AG10803 (cell line): ENCODE measurements at regions not wholly inside any gene's neighbourhood (a gene's known extent, or its start where the extent isn't known, plus 50 kb on each side); places are given as distances from the start of the nearest gene placed in this dataset.

ENCODE experiments used
- DNase-seq: peaks from one replicate; pipeline ENCODE4 v3.0.0; 2010; ENCODE audit warnings: low read depth
- H3K4me3 ChIP-seq: 2 replicates; pipeline ENCODE4 v1.5.1; 2011; ENCODE audit warnings: mild to moderate bottlenecking, low read length, control low read depth
- TF ChIP-seq, protein P1 (sequence below): conservative IDR thresholded peaks from 2 replicates; pipeline ENCODE4 v1.5.1; 2011; ENCODE audit warnings: mild to moderate bottlenecking, low read length, control low read depth, inconsistent platforms

DNA sequence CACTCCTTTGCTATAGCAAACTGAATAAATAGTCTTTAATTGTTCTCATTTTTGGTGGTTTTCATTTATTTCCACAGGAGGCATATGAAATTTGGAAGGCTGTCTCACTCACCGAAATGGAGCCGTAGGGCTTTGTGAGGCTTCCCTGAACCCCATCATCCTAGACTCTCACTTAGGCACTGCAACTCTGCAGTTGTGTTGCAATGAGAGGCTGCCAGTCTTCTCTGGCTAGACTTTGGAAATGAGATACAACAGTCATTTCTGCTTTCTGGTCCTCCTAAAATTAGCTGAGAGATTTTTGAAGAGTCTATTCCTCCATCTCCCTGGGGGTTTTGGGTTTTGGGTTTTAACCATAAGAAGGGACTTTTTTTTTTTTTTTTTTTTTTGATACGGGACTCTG lies 146.5 kb downstream of the SH3BGRL start:
- DNase-seq: no peak
- TF ChIP-seq, protein P1, sequence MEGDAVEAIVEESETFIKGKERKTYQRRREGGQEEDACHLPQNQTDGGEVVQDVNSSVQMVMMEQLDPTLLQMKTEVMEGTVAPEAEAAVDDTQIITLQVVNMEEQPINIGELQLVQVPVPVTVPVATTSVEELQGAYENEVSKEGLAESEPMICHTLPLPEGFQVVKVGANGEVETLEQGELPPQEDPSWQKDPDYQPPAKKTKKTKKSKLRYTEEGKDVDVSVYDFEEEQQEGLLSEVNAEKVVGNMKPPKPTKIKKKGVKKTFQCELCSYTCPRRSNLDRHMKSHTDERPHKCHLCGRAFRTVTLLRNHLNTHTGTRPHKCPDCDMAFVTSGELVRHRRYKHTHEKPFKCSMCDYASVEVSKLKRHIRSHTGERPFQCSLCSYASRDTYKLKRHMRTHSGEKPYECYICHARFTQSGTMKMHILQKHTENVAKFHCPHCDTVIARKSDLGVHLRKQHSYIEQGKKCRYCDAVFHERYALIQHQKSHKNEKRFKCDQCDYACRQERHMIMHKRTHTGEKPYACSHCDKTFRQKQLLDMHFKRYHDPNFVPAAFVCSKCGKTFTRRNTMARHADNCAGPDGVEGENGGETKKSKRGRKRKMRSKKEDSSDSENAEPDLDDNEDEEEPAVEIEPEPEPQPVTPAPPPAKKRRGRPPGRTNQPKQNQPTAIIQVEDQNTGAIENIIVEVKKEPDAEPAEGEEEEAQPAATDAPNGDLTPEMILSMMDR: no peak
- H3K4me3 ChIP-seq: no peak overlapping the region

DNA sequence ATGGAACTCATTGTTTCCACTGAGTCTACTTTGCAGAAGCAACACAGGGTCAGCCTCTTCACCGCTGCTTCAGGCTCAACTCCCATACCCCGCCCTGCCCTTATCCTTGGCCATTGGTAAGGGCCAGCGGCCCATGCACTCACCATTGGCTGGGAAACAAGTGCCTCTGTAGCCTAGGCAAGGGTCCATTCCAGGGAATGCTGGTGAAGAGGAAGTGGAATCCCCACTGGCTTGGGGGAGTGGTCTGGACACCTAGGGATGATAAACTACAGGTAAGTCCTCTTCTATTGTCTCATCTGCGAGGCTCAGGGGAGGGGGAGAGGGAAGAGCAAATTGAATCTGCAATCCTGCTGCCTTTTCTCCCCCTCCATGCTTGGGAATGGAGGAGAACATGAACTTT lies 153.1 kb downstream of the SH3BGRL start:
- TF ChIP-seq, protein P1: no peak
- no peak for DNase-seq
- H3K4me3 ChIP-seq: no peak overlapping the region

DNA sequence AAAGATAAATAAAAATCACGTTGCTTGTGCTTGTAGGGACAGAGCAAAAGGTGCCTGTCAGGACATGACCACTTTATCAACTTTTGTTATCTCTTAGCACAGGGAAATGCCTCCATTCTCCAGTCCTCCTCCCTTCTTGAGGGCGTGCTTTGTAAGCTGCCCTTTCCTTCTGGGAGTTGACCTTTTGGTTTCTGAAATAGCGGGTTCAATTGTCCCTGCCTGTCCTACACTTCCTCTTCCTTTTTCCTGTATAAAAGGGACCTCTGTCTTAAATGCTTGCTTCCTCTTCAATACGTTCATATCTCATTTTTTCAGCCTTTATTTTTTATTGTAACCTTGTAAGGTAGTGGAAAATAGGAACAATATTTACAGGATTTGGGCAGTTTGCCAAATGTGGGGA lies 153.5 kb downstream of the SH3BGRL start:
- TF ChIP-seq, protein P1: no peak
- H3K4me3 ChIP-seq: no peak overlapping the region
- DNase-seq: no peak

DNA sequence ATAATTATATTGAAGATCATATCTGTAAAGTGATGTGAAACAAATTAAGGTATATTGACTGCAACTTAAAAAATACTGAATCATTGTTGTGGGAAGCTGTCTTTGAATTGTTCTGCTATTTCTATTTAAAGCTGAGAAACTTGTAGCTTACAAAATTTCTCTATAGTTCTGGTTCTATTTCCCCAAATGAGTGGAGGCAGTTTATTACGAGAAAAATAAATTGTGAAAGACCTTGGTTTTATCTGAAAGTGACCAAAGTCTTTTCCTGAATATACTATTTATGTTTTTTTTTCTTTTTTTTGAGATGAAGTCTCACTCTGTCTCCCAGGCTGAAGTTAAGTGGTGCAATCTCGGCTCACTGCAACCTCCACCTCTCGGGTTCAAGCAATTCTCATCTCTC lies 165.4 kb downstream of the SH3BGRL start:
- DNase-seq: no peak
- TF ChIP-seq, protein P1: no peak
- no peak overlapping the region for H3K4me3 ChIP-seq

DNA sequence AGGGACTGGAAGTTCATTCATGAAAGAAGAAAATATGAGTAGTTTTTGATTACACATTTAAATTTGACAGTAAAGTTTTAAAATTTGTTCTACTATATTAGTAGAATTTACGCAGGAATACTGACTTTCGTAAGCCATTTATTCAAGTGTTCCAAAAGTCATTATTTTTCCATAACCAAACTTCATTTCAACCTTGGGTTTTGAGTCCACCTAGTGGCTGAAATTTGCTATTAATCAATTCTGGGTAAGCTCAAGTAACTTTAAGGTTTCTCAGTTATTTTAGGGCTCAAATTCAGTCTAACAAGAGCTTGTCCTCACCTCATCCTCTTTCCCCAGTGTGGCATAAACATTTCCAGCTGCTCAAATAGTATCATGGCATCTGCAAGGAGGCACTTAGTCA lies 175.4 kb downstream of the SH3BGRL start:
- H3K4me3 ChIP-seq: no peak overlapping the region
- TF ChIP-seq, protein P1: peak; percentile 56
- DNase-seq: peak; percentile 24

DNA sequence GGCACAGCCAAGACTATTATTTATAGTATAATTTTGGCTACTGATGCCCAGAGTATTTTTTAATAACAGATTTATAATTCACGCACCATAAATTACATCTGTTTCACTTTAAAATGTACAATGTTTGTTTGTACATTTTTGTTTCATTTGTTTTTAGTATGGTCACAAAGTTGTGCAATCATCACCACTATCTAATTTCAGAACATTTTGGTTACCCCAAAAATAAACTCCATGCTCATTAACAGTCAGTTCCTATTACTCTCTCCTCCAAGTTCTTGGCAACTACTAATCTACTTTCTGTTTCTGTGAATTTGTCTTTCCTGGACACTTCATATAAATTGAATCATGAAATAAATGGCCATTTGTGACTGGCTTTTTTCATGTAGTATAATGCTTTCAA lies 176.7 kb downstream of the SH3BGRL start:
- H3K4me3 ChIP-seq: no peak overlapping the region
- DNase-seq: no peak
- TF ChIP-seq, protein P1: no peak

DNA sequence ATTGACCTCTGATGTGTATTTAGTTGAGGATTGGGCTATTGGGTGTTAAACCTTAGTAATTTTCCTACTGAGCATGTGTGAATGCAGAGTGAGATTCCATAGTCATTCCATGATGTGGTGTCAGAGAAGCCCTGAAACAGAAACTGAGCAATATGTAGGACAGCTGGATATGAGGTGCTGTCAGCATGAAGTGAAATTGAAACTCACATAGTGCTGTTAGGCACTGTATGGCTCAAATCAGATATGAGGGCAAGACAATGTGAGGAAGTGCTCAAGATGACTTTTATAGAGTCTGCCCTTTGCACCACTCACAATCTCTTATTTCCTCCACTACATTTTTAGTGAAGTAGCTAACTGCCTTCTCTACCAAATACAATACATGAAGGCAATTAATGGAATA lies 188.3 kb downstream of the SH3BGRL start:
- TF ChIP-seq, protein P1: no peak
- no peak overlapping the region for H3K4me3 ChIP-seq
- no peak for DNase-seq
